Dermis blood vessel endothelial cell (primary cell): ENCODE measurements at regions not wholly inside any gene's neighbourhood (a gene's known extent, or its start where the extent isn't known, plus 50 kb on each side); places are given as distances from the start of the nearest gene placed in this dataset.

Source experiments
- DNase-seq: peaks from one replicate; pipeline ENCODE4 v3.0.0; 2010

- DNase-seq = peak; percentile 55
Measured at GRCh38 chr1:56417646-56418045, 161.7 kb downstream of the PLPP3 start.

DNA sequence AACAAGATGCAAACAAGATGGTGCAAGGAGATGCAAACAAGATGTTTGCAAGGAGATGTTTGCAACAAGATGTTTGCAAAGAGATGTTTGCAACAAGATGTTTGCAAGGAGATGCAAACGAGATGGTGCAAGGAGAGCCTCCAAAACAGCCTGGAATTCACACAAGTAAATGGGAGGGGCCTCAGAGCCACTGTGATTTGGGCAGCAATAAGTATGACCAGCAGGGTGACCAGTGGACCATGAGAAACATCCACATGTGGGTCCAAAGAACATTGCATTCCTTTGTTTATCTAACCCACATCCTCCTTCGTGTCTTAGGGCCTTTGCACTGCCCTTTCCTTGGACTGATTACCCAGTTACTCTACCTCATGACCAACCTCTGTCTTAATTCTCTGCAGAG, 162.9 kb downstream of the PLPP3 start:
- DNase-seq = peak; percentile 56

DNA sequence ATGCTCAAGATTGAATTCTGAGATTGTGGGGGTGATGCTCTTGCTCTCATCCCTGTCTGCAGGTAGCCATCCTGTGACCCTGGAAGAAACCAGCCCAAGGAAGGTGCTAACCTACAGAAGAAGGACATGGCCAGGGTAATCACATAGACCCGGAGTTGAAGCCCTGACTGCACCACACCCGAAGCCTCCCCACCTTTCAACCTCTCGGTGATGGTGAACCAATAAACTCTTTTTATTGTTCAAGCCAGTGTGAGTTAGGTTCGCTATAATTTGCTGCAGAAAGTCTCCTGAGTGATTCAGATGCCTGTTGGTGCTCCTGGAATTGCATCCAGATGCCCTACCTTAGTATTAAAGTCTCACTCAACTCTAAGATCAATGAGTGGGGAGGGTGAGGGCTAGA, 163.6 kb downstream of the PLPP3 start:
- no peak for DNase-seq

- no peak for DNase-seq
Measured at GRCh38 chr1:56415258-56415657, 164.1 kb downstream of the PLPP3 start.

DNA sequence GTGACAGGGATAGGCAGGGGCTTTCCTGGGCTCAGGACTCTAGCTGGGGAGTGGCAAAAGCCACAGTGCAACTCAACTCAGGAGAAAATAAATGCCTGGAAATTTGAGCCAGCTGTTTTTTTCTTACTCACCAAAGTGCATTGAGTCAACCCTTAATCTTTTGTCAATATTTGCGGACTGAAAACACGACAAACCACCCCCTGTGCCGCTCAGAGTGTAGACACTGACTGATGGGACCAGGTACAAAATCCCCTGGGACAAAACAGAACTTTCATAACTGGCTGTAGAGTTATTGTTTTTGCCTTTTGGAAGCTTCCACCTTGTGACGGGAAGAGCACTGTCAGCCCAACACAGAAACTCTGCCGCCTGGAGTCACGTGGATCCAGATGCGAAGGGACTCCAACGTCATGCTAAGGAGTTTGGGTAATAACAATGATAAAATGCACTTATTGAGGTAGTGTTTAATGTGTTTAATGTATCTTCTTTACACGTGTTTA, 164.6 kb downstream of the PLPP3 start:
- DNase-seq = no peak

DNA sequence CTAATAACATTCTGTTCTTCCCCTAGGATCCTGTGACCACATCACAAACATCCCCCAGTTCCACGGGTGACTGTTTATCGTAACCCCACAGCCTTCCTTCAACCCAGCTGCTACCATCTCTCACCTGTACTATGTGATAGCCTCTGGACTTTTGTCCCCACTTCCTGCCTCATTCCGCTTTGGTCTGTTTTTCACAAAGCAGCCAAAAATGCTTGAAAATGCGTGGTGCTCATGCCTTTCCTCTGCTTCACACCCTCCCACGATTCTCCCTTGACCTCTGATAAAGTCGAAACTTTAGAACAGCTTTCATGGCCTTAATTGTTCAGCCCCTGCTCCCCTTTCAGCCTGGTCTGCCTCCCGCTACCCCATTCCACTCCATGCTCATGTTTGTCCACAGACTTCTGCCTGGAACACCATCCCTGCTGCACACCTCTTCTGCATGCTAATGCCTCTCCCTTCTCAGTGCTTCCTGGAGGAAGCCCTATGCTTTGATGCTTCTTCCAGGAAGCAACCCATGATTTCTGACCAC, 165.6 kb downstream of the PLPP3 start:
- DNase-seq = no peak

GRCh38 chr1:56411484-56412180, 167.7 kb downstream of the PLPP3 start:
- DNase-seq = peak; percentile 91

GRCh38 chr1:56411021-56411420, 168.3 kb downstream of the PLPP3 start:
- DNase-seq = no peak

DNA sequence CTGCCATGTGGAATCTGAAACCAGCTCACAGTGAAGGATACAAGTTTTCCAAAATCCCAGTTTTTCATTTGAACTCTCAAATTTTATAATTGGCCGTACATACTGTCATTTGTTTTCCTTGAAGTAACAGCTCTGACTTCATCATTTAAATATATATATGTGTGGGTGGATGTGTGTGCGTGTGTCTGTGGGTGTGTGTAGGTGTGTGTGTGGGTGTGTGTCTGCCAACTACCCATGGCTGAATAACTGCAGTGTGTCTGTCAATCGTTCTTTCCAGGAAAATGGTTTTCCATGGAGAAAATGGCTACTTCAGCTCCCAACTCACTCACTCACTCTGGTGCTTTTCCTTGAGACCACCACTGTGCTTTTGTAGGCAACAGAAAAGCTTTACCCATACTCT, 169.0 kb downstream of the PLPP3 start:
- no peak for DNase-seq

DNA sequence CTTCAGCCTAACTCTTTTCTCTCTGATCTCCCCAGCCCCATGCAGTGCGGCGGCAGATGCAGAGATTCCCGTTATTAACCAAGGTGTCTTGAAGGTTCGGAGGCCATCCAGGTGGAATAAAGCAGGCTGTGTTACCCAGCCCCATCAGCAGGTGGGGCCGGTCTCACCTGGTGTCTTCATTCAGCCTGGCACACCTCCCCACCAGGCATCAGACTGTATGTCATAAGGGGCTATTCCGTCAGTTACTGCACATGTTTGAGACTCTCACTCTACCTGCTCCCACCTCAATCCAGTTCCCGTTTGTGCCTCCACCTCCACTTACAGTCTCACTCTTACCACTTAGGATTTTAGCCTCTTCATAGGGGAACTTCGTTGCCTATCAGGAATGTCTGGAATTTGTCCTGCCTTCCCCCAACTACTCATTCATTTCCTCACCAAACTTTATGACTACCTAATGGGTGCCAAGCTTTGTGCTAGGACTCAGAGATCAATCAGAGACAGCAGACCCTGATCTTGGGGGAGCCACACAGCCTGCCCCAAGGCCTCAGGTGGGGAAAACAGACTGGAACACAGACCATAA, 170.2 kb downstream of the PLPP3 start:
- DNase-seq = peak; percentile 18

DNA sequence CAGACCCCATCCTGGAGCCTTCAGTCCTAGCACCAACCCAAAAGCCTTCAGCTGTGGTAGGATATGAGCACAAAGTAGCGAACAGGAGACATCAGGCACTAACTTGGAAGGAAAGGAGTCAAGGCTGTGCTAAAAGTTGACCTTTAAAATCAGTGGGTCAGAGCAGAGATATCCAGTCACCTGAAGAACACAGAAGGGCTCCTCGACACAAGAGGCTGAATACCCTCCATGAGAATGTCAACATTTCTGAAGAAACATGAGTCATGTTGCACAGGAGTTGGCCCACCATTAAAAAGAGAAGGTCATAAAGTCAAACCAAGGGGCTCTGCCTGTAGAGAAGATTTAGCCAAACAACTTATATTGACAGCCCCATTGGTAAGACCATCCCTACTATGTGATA, 172.5 kb downstream of the PLPP3 start:
- DNase-seq = no peak

- DNase-seq = no peak
Measured at GRCh38 chr1:56404561-56405030, 174.8 kb downstream of the PLPP3 start.

GRCh38 chr1:56404066-56404465, 175.3 kb downstream of the PLPP3 start:
- no peak for DNase-seq

GRCh38 chr1:56403321-56403720, 176.0 kb downstream of the PLPP3 start:
- no peak for DNase-seq

DNA sequence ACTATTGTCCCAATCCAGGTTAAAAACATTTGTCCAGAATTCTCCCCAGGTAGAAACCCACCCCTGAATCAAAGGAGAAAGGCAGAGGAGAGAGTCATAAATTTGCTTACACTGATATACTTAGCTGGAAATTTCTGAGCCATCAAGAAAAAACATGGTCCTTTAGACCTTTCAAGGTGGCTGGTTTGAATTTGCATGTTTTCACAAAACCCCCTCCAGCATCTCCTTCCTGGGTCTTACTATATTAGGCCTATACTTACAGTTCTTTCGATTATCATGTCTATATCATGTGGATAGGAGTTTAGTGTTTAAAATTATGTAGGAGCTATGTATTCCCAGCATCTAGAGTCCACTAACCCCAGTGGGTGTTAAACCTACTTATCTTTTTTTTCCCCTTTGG, 178.2 kb downstream of the PLPP3 start:
- DNase-seq = no peak

GRCh38 chr1:56400526-56400925, 178.8 kb downstream of the PLPP3 start:
- DNase-seq = no peak

DNA sequence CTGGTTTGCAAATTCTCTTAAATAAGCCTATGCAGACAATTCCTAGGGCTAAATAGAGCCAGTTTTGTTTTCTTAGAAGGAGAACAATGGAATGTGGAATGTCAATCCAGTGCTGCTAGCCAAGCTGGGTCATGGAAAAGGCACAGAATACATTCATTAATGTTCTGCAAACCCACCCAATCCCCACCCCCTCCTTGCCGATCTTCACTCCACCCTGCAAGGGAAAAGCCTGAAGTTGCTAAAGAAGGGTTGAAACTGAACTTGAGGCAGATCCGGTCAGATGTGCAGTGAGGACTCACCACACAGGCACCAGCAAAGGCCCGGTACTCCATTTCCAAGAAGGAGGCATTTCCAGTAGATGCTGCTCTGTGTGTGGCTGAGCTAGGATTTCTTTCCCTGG, 179.6 kb downstream of the PLPP3 start:
- peak; percentile 45 for DNase-seq

- DNase-seq = no peak
Measured at GRCh38 chr1:56399326-56399725, 180.0 kb downstream of the PLPP3 start.

GRCh38 chr1:56397811-56398231, 181.5 kb downstream of the PLPP3 start:
- no peak for DNase-seq

DNA sequence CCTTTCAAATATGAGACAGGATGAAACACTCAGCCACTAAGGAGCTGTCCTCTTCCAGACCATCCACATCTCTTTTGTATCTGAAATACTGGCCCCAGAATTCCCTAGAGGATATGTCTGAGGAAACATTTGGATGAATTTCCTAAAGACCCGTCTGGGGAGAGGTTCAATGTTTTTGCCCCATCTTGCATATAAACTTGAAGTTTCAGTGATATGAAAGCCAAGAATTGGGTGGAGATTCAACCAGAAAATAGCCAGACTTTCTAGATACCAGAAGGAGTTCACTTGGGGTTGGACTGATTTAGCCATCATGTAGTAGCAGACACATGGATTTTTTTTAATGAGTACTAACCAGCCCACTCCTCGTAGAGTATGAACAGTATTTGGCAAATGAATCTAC, 182.0 kb downstream of the PLPP3 start:
- no peak for DNase-seq

- no peak for DNase-seq
Measured at GRCh38 chr1:56396581-56396980, 182.8 kb downstream of the PLPP3 start.

DNA sequence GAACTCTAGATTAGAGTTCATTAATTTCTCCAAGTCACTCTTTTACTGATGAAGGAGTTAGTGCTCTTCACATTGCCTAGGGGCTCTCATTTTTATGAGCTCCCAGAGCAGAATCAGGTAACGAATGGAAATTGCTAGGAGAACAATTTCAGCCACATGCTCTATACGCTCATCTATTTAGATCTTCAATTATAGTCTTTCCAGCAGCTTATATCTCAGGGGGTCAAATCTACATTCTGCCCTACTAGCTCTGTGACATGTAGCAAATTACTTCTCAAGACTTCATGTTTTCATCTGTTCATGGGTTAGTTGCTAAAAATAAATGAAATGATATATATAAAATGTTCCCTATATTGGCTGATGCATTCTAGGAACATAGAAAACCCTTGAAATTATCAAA, 183.6 kb downstream of the PLPP3 start:
- no peak for DNase-seq

DNA sequence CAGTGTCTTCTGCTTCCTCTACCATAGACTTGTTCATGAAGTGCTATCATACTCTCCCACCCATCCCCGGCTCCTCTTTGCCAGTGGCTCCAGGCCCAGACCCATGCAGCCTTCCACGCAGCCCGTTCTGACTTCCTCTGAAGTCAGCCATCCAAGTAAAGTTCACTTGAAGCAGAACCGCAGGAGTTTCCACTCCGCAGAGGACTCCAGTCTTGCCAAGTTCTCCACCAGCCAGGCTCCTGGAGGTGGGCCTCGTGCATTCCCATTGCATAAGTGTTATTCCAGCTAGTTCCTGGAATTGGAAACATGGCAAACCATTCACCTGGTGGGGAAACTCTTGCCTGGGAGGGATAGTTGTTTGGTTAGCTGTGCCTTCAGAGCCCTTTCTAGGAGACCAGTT, 185.1 kb downstream of the PLPP3 start:
- DNase-seq = no peak
